Suprapubic skin (tissue), 4 donors: ENCODE measurements at regions not wholly inside any gene's neighbourhood (a gene's known extent, or its start where the extent isn't known, plus 50 kb on each side); places are given as distances from the start of the nearest gene placed in this dataset.

Experiments used
- DNase-seq, 2 donors: peaks; one replicate each; pipeline ENCODE4 v3.0.0-alpha.2; 2019; ENCODE audit warnings: low spot score in 2 of 2
- H3K27ac ChIP-seq: fragments of 200-600 bp; sonication (generic); one replicate; pipeline ENCODE4 v1.5.1; 2019
- H3K27me3 ChIP-seq: fragments of 200-600 bp; sonication (generic); one replicate; pipeline ENCODE4 v1.5.1; 2019
- H3K36me3 ChIP-seq: fragments of 200-600 bp; sonication (generic); one replicate; pipeline ENCODE4 v1.5.1; 2019
- H3K4me1 ChIP-seq: fragments of 200-600 bp; sonication (generic); one replicate; pipeline ENCODE4 v1.5.1; 2019
- H3K4me3 ChIP-seq: fragments of 200-600 bp; sonication (generic); one replicate; pipeline ENCODE4 v1.5.1; 2019; ENCODE audit warnings: mild to moderate bottlenecking
- H3K9me3 ChIP-seq: fragments of 200-600 bp; sonication (generic); one replicate; pipeline ENCODE4 v1.5.1; 2019
- EP300 ChIP-seq: sonication (generic); formaldehyde crosslinking; IDR thresholded peaks from one replicate; pipeline ENCODE4 v1.6.1; 2017; ENCODE audit warnings: antibody characterized with exemption
- POLR2A ChIP-seq, 2 donors: fragments of 450-650 bp; IDR thresholded peaks; one replicate each; pipeline ENCODE4 v1.6.1; 2017; ENCODE audit warnings: antibody characterized with exemption in 2 of 2, mild to moderate bottlenecking in 2 of 2, moderate library complexity in 2 of 2
- POLR2AphosphoS5 ChIP-seq, 3 donors: sonication (generic); formaldehyde crosslinking; IDR thresholded peaks; one replicate each; pipeline ENCODE4 v1.6.1; 2017; ENCODE audit warnings: antibody characterized with exemption in 3 of 3
- WGBS: methylation state at CpG from one replicate; pipeline ENCODE4 v1.1.5; 2018; 5-methylcytosine and 5-hydroxymethylcytosine counted together
- TF ChIP-seq, protein P1 (sequence below), 2 donors: fragments of 200-600 bp in 1 of 2; fragments of 450-650 bp in 1 of 2; sonication (generic) in 1 of 2; IDR thresholded peaks; one replicate each; pipeline ENCODE4 v1.5.1; 2016 to 2019; ENCODE audit warnings: antibody characterized with exemption in 2 of 2, mild to moderate bottlenecking in 1 of 2, moderate library complexity in 1 of 2

DNA sequence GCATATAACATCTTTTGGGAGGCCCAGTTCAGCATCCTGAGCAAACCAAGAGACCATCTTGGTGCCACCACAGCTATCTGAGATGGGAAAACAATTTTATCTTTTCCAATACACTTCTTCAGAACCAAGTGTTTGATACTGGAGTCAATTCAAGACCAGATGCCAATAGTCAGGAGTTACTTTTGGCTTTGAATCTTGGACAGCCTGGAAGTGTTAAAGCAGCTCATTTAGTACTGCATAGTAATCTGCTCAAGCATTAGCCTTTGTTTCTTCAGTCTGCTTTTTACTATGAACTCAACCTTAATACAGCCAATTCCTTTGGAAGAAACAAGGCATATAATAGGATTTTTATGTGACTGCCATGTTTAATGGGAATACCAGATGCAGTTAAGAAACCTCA is 81.9 kb upstream of the TSPAN8 start:
- no peak for DNase-seq
- Histone ChIP-seq H3K27me3 (no peaks in the 10 kb centered on the region), H3K9me3 (no peaks in the 10 kb centered on the region), H3K4me1 (peaks cover 4% of the 10 kb centered on the region), H3K27ac (no peak overlapping the region), H3K4me3 (no peak overlapping the region), H3K36me3 (no peaks in the 10 kb centered on the region)
- TF ChIP-seq POLR2A (IDR thresholded peaks at IDR 0.05) (no peak), POLR2AphosphoS5 (IDR thresholded peaks at IDR 0.05) (no peak), EP300 (no peak)
- TF ChIP-seq, protein P1, sequence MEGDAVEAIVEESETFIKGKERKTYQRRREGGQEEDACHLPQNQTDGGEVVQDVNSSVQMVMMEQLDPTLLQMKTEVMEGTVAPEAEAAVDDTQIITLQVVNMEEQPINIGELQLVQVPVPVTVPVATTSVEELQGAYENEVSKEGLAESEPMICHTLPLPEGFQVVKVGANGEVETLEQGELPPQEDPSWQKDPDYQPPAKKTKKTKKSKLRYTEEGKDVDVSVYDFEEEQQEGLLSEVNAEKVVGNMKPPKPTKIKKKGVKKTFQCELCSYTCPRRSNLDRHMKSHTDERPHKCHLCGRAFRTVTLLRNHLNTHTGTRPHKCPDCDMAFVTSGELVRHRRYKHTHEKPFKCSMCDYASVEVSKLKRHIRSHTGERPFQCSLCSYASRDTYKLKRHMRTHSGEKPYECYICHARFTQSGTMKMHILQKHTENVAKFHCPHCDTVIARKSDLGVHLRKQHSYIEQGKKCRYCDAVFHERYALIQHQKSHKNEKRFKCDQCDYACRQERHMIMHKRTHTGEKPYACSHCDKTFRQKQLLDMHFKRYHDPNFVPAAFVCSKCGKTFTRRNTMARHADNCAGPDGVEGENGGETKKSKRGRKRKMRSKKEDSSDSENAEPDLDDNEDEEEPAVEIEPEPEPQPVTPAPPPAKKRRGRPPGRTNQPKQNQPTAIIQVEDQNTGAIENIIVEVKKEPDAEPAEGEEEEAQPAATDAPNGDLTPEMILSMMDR (IDR thresholded peaks at IDR 0.05) = no peak

DNA sequence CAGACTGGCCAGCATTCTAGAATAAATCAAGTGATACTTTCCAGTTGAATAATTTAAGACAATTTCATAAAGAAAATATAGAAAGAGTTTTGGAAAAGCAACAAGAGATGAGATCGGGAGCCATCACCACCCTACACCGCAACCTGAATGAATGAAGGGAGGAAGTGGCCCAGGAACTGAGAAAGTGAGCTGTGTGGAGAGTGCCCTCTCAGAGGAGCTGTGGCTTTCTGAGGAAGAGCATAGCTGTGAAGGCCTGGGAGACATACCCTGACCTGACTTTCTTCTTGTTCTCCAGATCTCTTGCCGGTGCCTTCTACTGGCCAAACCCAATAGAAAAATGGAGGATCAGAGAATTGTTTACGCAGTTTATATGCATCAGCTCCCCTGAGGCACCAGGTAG is 79.3 kb upstream of the TSPAN8 start:
- TF ChIP-seq EP300 (no peak), POLR2A (IDR thresholded peaks at IDR 0.05) (no peak), POLR2AphosphoS5 (IDR thresholded peaks at IDR 0.05) (no peak)
- TF ChIP-seq, protein P1 (IDR thresholded peaks at IDR 0.05) = no peak
- no peak for DNase-seq
- Histone ChIP-seq H3K4me1 (peaks cover 4% of the 10 kb centered on the region), H3K27ac (no peak overlapping the region), H3K9me3 (no peaks in the 10 kb centered on the region), H3K36me3 (no peaks in the 10 kb centered on the region), H3K4me3 (no peak overlapping the region), H3K27me3 (no peaks in the 10 kb centered on the region)
- 95% methylated on average over 4 of the region's 4 CpGs for WGBS

DNA sequence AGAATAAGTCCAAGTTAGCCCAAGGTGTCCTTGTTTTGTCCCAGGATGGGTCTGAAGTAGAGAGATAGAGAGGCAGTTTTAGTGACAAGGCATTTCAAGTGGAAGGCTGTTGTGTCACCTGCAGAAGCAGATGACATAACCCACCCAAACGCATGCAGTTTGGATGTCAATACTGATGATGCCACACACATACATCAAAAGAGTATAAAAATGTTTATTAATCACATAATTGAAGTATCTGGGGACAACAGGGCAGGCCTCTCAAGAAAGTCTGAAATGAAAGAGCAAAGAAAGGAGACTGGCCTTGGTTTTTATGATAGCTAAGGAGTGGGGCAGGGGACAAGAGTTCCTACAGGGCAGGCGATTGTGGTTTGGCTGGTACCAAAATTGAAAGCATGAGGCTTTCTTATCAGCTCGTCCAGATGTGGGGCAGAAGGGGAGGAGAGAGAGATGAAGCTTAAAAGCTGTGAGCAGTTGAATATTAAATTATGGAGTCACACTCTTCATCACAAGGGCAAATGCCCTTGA is 78.4 kb upstream of the TSPAN8 start:
- no peak overlapping the region for H3K4me3 ChIP-seq
- no peaks in the 10 kb centered on the region for H3K36me3 ChIP-seq
- DNase-seq = no peak
- 80% methylated on average over 3 of the region's 3 CpGs for WGBS
- H3K27me3 ChIP-seq = no peaks in the 10 kb centered on the region
- no peak overlapping the region for H3K27ac ChIP-seq
- TF ChIP-seq, protein P1 (IDR thresholded peaks at IDR 0.05) = no peak
- TF ChIP-seq EP300 (no peak), POLR2AphosphoS5 (IDR thresholded peaks at IDR 0.05) (no peak), POLR2A (IDR thresholded peaks at IDR 0.05) (no peak)
- peaks cover 4% of the 10 kb centered on the region for H3K4me1 ChIP-seq
- no peaks in the 10 kb centered on the region for H3K9me3 ChIP-seq

DNA sequence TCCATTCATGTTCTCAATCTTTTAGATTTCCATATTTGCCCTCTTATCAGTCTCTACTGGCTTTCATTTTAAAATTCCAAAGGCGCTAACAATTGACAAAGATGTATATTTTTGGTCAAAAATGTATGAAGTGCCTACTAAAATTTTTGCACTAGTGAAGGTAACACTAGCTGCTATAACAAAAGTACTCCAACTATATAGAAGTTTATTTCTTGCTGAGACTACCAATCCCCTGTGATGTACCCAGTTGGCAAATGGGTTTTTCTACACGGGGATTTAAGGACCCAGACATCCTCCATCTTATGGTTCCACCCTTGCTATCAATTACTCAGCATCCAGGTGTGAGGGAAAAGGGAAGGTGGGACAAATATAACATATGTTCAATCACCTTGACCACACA is 75.3 kb upstream of the TSPAN8 start:
- DNase-seq = no peak
- WGBS = 92% methylated on average over 2 of the region's 2 CpGs
- Histone ChIP-seq H3K27me3 (no peaks in the 10 kb centered on the region), H3K9me3 (no peaks in the 10 kb centered on the region), H3K4me1 (no peaks in the 10 kb centered on the region), H3K36me3 (no peaks in the 10 kb centered on the region), H3K4me3 (no peak overlapping the region), H3K27ac (no peak overlapping the region)
- no peak for TF ChIP-seq POLR2A (IDR thresholded peaks at IDR 0.05)
- no peak for TF ChIP-seq POLR2AphosphoS5 (IDR thresholded peaks at IDR 0.05)
- no peak for TF ChIP-seq EP300
- TF ChIP-seq, protein P1 (IDR thresholded peaks at IDR 0.05) = no peak

DNA sequence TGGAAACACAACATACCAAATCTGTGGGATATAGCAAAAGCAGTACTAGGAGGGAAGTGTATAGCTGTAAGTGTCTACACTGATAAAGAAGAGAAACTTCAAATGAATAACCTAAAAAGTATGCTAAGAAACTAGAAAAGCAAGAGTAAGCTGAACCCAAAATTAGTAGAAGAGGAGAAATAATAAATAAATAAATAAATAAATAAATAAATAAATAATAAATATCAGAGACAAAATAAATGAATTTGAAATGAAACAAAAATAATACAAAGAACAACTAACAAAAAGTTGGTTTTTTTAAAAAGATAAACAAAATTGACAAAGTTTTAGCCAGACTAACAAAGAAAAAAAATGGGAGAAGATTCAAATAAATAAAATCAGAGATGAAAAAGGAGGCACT is 72.7 kb upstream of the TSPAN8 start:
- Histone ChIP-seq H3K9me3 (no peaks in the 10 kb centered on the region), H3K4me3 (no peak overlapping the region), H3K36me3 (no peaks in the 10 kb centered on the region), H3K27me3 (no peaks in the 10 kb centered on the region), H3K4me1 (no peaks in the 10 kb centered on the region), H3K27ac (no peak overlapping the region)
- TF ChIP-seq POLR2A (IDR thresholded peaks at IDR 0.05) (no peak), EP300 (no peak), POLR2AphosphoS5 (IDR thresholded peaks at IDR 0.05) (no peak)
- TF ChIP-seq, protein P1 (IDR thresholded peaks at IDR 0.05) = no peak
- DNase-seq = no peak
